Ovary (tissue), 7 donors: ENCODE measurements at regions not wholly inside any gene's neighbourhood (a gene's known extent, or its start where the extent isn't known, plus 50 kb on each side); places are given as distances from the start of the nearest gene placed in this dataset.
"Not testable (repeated sequence)": the region's sequence is repeated elsewhere in the genome, so short reads cannot be mapped to it uniquely, and the experiment has no call there.

Source experiments
- DNase-seq, 5 donors: peaks; one replicate each; pipeline ENCODE4 v3.0.0-alpha.2; 2019 to 2020
- H3K27ac ChIP-seq, 2 donors: fragments of 200-600 bp; one replicate each; pipeline versions ENCODE4 v1.5.1 to v1.8.0; 2019 to 2022
- H3K27me3 ChIP-seq: fragments of 200-600 bp; one replicate; pipeline ENCODE4 v1.8.0; 2022
- H3K36me3 ChIP-seq: fragments of 200-600 bp; sonication (generic); one replicate; pipeline ENCODE4 v1.5.1; 2019
- H3K4me1 ChIP-seq: one replicate; pipeline ENCODE4 v1.8.1; 2013; ENCODE audit warnings: mild to moderate bottlenecking, moderate library complexity; ENCODE audit not compliant: insufficient read depth
- H3K4me3 ChIP-seq: fragments of 200-600 bp; sonication (generic); one replicate; pipeline ENCODE4 v1.5.1; 2017
- H3K9me3 ChIP-seq, 2 donors: fragments of 200-600 bp in 1 of 2; sonication (generic) in 1 of 2; one replicate each; pipeline versions ENCODE4 v1.5.1 to v1.8.1; 2013 to 2019; ENCODE audit warnings: mild to moderate bottlenecking in 1 of 2, moderate library complexity in 1 of 2
- CTCF ChIP-seq, 3 donors: fragments of 450-650 bp in 2 of 3; fragments of 200-600 bp in 1 of 3; IDR thresholded peaks; one replicate each; pipeline versions ENCODE4 v1.5.1 to v1.8.0; 2016 to 2022; ENCODE audit warnings: antibody characterized with exemption in 3 of 3, mild to moderate bottlenecking in 1 of 3
- EP300 ChIP-seq: sonication (generic); formaldehyde crosslinking; IDR thresholded peaks from one replicate; pipeline ENCODE4 v1.6.1; 2017; ENCODE audit warnings: antibody characterized with exemption
- POLR2A ChIP-seq: fragments of 450-650 bp; IDR thresholded peaks from one replicate; pipeline ENCODE4 v1.6.1; 2017; ENCODE audit warnings: antibody characterized with exemption, mild to moderate bottlenecking, moderate library complexity
- WGBS, 3 donors: extraction: QIAGEN DNeasy Blood & Tissue Kit in 1 of 3; methylation state at CpG; one replicate each; pipeline versions ENCODE4 v1.1.5 to v1.1.7; 2013 to 2017; 5-methylcytosine and 5-hydroxymethylcytosine counted together
- intact Hi-C, 4 donors: fragments of 100-400 bp; cut with DNase I; formaldehyde crosslinking; loops; one replicate each; pipeline versions ENCODE4 v1.11.0 to v1.15.1; 2022 to 2023
- donor health status: DM: no; HTN: no; CAD: no; lungs with moderate emphysema.
- donor health status: DM: no; HTN: no; CAD: no.
- donor health status: Bipolar disorder and iron deficiency.
- donor health status: DM: no; HTN: no; CAD: no.
- donor health status: DM: yes; HTN: yes; CAD: no.

DNA sequence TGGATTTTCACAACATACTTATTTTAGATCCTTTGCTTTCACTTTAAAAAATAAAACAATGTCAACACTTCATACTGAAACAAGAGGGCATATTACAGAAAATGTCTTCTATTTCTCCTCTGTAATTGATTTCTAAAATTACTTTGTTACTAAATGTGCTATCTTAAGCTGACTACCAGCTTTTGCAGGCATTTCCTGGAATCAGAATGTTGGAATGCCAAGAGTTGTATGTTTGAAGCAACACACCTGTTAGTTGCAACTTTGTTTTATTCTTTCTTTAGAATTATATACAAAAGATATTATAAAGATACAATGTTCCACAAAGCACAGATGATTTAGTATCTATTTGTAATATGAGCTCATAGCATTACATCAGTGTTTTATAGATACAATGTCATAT is 62.5 kb upstream of the TMEM170B start:
- intact Hi-C loops = loop anchor here in 1 of 4 donors (5.0 kb wide), 1 partner anchor 1048 kb away; no protein-coding TSS in a partner anchor
- Histone ChIP-seq H3K9me3 (no peaks in the 10 kb centered on the region), H3K4me3 (no peak overlapping the region), H3K27me3 (no peaks in the 10 kb centered on the region), H3K36me3 (no peaks in the 10 kb centered on the region), H3K4me1 (peaks cover 7% of the 10 kb centered on the region), H3K27ac (no peak overlapping the region)
- no peak for DNase-seq
- TF ChIP-seq CTCF (IDR thresholded peaks at IDR 0.05) = no peak
- no peak for TF ChIP-seq EP300
- no peak for TF ChIP-seq POLR2A

- WGBS, 3 donors = 12 to 42% (median 20%) methylated on average over 16 of the region's 16 CpGs
- no peak overlapping the region for H3K27ac ChIP-seq
- H3K4me1 ChIP-seq = peaks cover 7% of the 10 kb centered on the region
- TF ChIP-seq POLR2A (no peak), CTCF (IDR thresholded peaks at IDR 0.05) (no peak), EP300 (no peak)
- DNase-seq = no peak
- H3K4me3 ChIP-seq = no peak overlapping the region
- no peaks in the 10 kb centered on the region for H3K9me3 ChIP-seq
- intact Hi-C loops = no loop called here
- H3K27me3 ChIP-seq = no peaks in the 10 kb centered on the region
- H3K36me3 ChIP-seq = no peaks in the 10 kb centered on the region
Observed at GRCh38 chr6:11473008-11473740, 64.4 kb upstream of the TMEM170B start.

GRCh38 chr6:11471261-11471660 is 66.3 kb upstream of the TMEM170B start:
- intact Hi-C loops = no loop called here
- Histone ChIP-seq H3K9me3 (no peaks in the 10 kb centered on the region), H3K4me1 (peaks cover 7% of the 10 kb centered on the region), H3K27ac (no peak overlapping the region), H3K36me3 (no peaks in the 10 kb centered on the region), H3K4me3 (no peak overlapping the region), H3K27me3 (no peaks in the 10 kb centered on the region)
- DNase-seq = no peak
- 74 to 94% (median 90%) methylated on average over 4 of the region's 4 CpGs for WGBS, 3 donors
- TF ChIP-seq CTCF (IDR thresholded peaks at IDR 0.05) (no peak), POLR2A (no peak), EP300 (no peak)

GRCh38 chr6:11469684-11470083 is 67.9 kb upstream of the TMEM170B start:
- Histone ChIP-seq H3K9me3 (no peaks in the 10 kb centered on the region), H3K4me3 (no peak overlapping the region), H3K27ac (no peak overlapping the region), H3K27me3 (no peaks in the 10 kb centered on the region), H3K4me1 (peaks cover 7% of the 10 kb centered on the region), H3K36me3 (no peaks in the 10 kb centered on the region)
- TF ChIP-seq EP300 (no peak), POLR2A (no peak), CTCF (IDR thresholded peaks at IDR 0.05) (no peak)
- 74 to 83% (median 80%) methylated on average over 1 of the region's 1 CpG for WGBS, 3 donors
- no peak for DNase-seq
- intact Hi-C loops = no loop called here

DNA sequence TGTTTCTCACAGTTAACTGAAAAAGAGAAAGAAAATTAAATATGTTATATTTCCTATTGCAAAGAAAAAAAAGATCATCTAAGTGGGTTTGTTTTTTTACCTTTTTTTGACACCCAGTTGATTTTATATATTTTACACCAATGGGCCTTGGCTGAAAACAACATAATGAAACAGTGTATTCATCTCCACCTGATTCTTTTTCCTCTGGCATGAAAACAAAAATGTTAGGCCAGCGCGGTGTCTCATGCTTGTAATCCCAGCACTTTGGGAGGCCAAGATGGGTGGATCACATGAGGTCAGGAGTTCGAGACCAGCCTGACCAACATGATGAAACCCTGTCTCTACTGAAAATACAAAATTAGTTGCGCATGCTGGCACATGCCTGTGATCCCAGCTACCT is 69.3 kb upstream of the TMEM170B start:
- 49 to 89% (median 51%) methylated on average over 4 of the region's 4 CpGs for WGBS, 3 donors
- DNase-seq, H3K27me3 ChIP-seq, intact Hi-C loops, H3K4me3 ChIP-seq, H3K9me3 ChIP-seq, H3K27ac ChIP-seq, H3K36me3 ChIP-seq, H3K4me1 ChIP-seq: not testable (repeated sequence)
